Activated naive CD8-positive, alpha-beta T cell treated with anti-CD3 and anti-CD28 coated beads, Interleukin-2, amount 50 U/mL, for 24 hours (primary cell): ENCODE measurements at regions not wholly inside any gene's neighbourhood (a gene's known extent, or its start where the extent isn't known, plus 50 kb on each side); places are given as distances from the start of the nearest gene placed in this dataset.

Source experiments
- ATAC-seq: fragments of 150-1000 bp; cut with Tn5 transposase; one replicate; pipeline ENCODE4 v1.10.0; 2021
- DNase-seq: peaks from one replicate; pipeline ENCODE4 v3.0.0; 2021
- H3K27ac Mint-ChIP-seq: one replicate; pipeline ENCODE4 v1.8.0; 2021; ENCODE audit warnings: mild to moderate bottlenecking, mixed read lengths
- H3K27me3 Mint-ChIP-seq: one replicate; pipeline ENCODE4 v1.8.0; 2021; ENCODE audit warnings: mixed read lengths
- H3K36me3 Mint-ChIP-seq: one replicate; pipeline ENCODE4 v1.8.0; 2021; ENCODE audit warnings: low read depth, mixed read lengths
- H3K4me1 Mint-ChIP-seq: one replicate; pipeline ENCODE4 v1.8.0; 2021; ENCODE audit warnings: mixed read lengths
- H3K4me3 Mint-ChIP-seq: one replicate; pipeline ENCODE4 v1.8.0; 2021; ENCODE audit warnings: mild to moderate bottlenecking, moderate library complexity, mixed read lengths
- H3K9me3 Mint-ChIP-seq: one replicate; pipeline ENCODE4 v1.8.0; 2021; ENCODE audit warnings: mixed read lengths

DNA sequence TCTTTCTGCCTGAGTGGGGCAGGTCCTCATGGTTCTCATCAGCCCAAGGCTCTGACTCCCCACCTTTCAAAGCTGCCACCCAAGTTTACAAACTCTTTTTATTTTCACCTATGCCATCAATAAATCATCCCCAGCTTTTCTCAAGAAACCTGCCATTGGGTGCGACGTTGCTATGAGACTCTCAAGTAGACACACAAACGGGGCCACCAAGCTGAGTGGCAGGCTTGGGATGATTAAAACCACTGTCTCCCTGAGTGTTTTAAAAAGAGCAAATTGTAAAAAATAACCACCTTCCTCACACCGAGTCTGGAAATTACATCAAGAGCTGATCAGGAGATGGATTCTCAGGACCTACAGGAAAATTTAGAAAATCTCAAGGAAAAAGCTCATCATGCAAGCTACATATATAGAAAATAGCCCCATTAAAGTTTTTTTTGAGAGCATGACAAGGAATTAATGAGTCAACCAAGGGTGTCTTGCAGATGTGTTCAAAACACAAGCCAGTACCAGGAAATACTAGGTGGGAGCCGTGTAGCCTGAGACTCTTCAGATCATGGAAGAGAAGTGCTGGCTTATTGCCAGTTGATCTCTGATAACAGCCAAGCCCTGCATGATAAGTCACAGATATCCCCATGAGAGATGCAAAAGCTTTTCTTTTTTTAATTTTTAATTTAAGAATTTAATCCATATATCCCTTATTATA is 158.4 kb upstream of the BACE2 start:
- Mint-ChIP-seq H3K27me3 (peaks cover 5% of the 10 kb centered on the region), H3K4me1 (no peaks in the 10 kb centered on the region), H3K27ac (no peak overlapping the region), H3K4me3 (no peak overlapping the region), H3K36me3 (no peaks in the 10 kb centered on the region), H3K9me3 (no peaks in the 10 kb centered on the region)
- DNase-seq (no peak), ATAC-seq (no peak)

DNA sequence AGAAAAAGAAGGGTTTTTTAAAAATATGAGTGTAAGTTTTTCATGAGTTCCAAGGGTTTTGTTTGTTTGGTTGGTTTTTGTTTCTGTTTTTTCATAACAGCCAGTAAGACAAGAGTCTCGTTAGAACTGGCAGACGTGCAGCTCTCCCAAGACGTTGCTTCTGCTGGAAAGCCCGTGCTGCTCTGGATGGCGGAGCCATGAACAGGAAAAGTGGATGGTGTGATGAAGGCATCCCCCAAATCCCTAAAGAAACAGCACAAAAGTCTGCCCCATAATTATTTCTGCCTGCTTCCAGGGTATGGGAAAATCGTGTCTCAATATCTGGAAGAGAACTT is 157.9 kb upstream of the BACE2 start:
- no peaks in the 10 kb centered on the region for H3K9me3 Mint-ChIP-seq
- H3K27me3 Mint-ChIP-seq, result peaks cover 5% of the 10 kb centered on the region
- H3K36me3 Mint-ChIP-seq, result no peaks in the 10 kb centered on the region
- ATAC-seq (no peak), DNase-seq (no peak)
- no peaks in the 10 kb centered on the region for H3K4me1 Mint-ChIP-seq
- H3K4me3 Mint-ChIP-seq, result no peak overlapping the region
- H3K27ac Mint-ChIP-seq, result no peak overlapping the region

DNA sequence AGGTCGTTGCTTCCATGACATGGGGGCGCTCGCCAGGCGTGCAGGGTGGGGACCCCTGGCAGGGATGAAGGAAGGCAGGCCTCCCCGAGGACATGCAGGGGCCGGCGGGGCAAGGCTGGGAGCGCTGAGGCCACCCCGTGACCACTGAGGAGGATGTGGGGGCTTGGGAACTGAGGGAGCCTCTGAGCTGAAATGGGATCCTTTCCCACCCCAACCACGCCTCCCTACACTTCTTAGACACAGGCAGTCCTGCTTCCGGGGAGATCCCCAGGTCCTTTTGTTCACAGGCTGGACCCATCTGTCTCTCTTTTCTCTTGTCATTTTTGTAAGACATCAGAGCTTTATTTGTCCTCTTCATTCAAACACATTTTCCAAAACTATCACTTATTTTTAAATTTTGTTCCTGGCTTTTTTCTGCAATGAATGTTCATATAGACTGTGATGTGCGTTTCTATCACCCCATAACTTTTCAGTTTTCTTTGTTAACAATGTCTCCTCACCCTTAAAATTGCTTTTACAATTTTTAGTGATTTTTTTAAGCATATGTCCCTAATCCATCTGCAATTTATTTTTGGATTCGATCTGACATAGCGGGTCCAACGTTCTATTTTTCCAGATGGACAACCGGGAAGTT is 156.7 kb upstream of the BACE2 start:
- Mint-ChIP-seq H3K27ac (no peak overlapping the region), H3K36me3 (no peaks in the 10 kb centered on the region), H3K4me3 (no peak overlapping the region), H3K9me3 (no peaks in the 10 kb centered on the region), H3K27me3 (peaks cover 5% of the 10 kb centered on the region), H3K4me1 (no peaks in the 10 kb centered on the region)
- no peak for DNase-seq
- no peak for ATAC-seq

DNA sequence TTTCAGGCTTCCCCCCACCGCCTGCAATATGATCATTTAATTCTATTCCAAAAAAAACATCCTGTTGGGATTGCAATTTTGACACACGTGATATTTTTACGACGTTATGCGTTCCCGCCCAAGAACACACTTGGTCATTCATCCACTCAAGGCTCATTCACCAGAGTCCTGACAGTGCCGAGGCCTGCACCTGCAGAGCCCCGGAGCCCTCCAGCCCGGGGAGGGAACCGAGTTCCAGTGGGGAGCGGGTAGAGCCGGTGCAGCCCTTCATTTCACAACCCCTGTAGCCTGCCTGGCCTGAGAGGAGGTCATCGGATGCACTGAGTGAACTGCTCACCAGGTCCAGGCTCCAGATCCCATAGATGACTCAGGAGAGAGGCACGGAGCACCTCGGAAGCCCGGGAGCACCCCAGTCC is 156.0 kb upstream of the BACE2 start:
- Mint-ChIP-seq H3K27ac (no peak overlapping the region), H3K27me3 (peaks cover 5% of the 10 kb centered on the region), H3K4me1 (no peaks in the 10 kb centered on the region), H3K36me3 (no peaks in the 10 kb centered on the region), H3K9me3 (no peaks in the 10 kb centered on the region), H3K4me3 (no peak overlapping the region)
- no peak for DNase-seq
- no peak for ATAC-seq

DNA sequence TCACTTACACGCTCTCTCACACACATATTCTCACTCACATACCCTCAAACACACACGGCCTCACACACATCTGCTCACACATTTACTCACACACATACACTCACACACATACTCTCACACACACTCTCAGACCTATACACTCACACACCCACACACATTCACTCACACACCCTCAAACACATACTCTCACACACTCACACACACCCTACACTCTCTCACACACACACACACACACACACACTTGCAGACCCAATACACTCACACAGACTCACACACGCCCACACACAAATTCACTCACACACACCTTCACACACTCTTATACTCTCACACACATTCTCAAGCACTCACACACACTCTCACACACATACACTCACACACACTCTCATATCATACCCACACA is 155.5 kb upstream of the BACE2 start:
- Mint-ChIP-seq H3K9me3 (no peaks in the 10 kb centered on the region), H3K36me3 (no peaks in the 10 kb centered on the region), H3K27ac (no peak overlapping the region), H3K4me1 (no peaks in the 10 kb centered on the region), H3K27me3 (peaks cover 5% of the 10 kb centered on the region), H3K4me3 (no peak overlapping the region)
- ATAC-seq (no peak), DNase-seq (no peak)

DNA sequence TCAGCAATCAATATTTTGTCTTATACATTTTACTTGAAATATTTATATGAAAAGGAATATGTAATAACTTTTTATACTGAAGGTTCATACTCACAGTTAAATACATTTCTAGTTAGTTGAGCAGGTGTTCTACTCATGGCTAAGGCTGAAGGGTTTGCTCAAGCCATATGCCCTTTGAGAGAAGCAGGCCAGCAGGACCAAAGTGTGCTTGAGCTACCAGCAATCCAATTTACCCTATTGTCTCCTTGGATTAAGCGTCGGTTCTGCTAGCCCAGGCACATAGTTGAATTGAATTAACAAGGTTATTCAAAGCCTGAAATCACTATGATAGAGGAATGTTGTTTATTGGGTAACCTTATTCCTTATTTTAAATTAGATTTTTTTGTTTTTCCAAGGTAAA is 151.5 kb upstream of the BACE2 start:
- H3K27ac Mint-ChIP-seq, result no peak overlapping the region
- H3K4me1 Mint-ChIP-seq, result no peaks in the 10 kb centered on the region
- no peak for ATAC-seq
- peaks cover 12% of the 10 kb centered on the region for H3K27me3 Mint-ChIP-seq
- DNase-seq, result no peak
- no peak overlapping the region for H3K4me3 Mint-ChIP-seq
- peaks cover 3% of the 10 kb centered on the region for H3K9me3 Mint-ChIP-seq
- no peaks in the 10 kb centered on the region for H3K36me3 Mint-ChIP-seq

DNA sequence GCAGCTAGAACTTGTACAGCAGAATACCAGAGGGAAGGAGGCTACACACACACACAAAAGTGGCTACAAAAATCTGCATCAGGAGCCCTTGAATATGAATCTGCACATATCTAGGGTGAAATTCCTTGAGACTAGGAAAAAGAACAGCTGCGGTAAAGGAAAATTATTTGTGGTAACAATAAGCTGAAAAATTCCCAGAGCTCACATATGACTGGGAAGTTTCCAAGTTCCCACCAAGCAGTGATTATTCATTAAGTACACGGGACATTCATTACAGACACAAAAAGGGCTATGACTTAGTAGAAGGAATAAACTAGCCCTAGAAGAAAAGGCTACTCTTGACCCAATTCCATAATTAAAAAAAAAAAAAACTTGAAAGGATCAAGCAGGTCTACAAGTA is 149.5 kb upstream of the BACE2 start:
- peaks cover 12% of the 10 kb centered on the region for H3K27me3 Mint-ChIP-seq
- ATAC-seq (no peak), DNase-seq (no peak)
- peaks cover 3% of the 10 kb centered on the region for H3K9me3 Mint-ChIP-seq
- no peaks in the 10 kb centered on the region for H3K4me1 Mint-ChIP-seq
- H3K36me3 Mint-ChIP-seq, result no peaks in the 10 kb centered on the region
- no peak overlapping the region for H3K4me3 Mint-ChIP-seq
- no peak overlapping the region for H3K27ac Mint-ChIP-seq

DNA sequence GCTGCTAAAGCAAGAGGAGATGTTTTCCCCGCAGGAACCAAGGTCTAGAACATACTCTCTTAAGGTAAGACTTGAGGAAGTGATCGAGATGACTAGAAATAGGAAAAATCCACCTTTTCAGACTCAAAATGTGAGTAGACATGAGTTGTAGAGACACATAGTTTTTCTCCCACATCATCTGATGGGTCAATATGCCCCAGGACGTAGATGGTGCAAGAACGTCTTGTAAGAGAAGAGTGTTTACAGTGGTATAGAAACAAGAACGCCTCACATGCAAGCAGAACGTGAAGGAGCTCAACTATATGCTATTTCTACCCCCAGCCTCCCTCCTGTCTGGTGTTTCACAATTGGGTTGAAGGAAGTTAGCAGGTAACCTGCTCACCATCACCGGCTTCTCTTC is 144.0 kb upstream of the BACE2 start:
- Mint-ChIP-seq H3K36me3 (no peaks in the 10 kb centered on the region), H3K4me1 (no peaks in the 10 kb centered on the region), H3K27me3 (peaks cover 2% of the 10 kb centered on the region), H3K9me3 (no peaks in the 10 kb centered on the region), H3K27ac (no peak overlapping the region), H3K4me3 (no peak overlapping the region)
- ATAC-seq (no peak), DNase-seq (no peak)

DNA sequence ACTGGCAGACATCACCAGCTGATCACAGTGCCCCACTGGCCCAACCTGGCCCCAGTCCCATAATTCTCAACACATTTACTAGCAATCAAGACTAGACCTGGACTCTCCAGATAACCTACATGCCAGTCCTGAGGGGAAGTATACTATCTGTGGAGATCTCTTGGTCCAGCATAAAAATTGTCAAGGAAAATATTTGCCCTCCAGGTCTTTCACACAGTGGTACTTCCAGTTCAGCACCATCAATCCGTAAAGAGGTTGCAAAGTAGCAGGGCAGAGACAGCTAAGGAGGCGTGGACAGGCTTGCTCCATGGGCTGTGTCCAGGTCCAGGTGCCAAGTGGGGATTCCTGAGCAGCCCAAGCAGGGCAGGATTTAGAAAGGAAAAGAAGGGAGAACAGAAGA is 143.6 kb upstream of the BACE2 start:
- Mint-ChIP-seq H3K4me1 (no peaks in the 10 kb centered on the region), H3K27me3 (peaks cover 2% of the 10 kb centered on the region), H3K9me3 (no peaks in the 10 kb centered on the region), H3K27ac (no peak overlapping the region), H3K4me3 (no peak overlapping the region), H3K36me3 (no peaks in the 10 kb centered on the region)
- DNase-seq (no peak), ATAC-seq (no peak)

DNA sequence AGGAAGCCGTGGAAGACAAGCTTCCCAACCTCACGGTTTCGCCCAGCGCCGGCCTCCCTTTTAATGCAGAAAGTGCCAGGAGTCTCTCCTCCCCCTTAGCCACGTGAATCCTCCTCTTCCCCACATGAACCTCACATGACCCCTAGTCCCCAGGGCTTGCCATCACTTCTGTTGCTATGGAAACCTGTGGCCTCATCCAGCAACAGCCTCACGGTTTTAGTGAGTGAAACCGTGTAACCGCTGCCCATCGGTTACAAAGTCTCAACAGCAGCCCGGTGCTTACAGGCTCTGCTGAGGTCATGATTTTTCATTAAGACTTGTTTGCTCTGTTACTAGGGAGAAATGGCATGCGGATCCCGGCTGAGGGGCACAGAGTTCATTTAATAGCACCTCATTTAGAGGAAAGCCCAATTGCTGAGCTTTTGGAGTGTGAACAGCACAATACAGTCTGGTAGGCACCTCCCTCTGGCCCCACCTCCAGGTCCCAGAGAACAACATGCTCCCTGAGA is 143.2 kb upstream of the BACE2 start:
- Mint-ChIP-seq H3K9me3 (no peaks in the 10 kb centered on the region), H3K36me3 (no peaks in the 10 kb centered on the region), H3K4me3 (no peak overlapping the region), H3K27me3 (peaks cover 2% of the 10 kb centered on the region), H3K4me1 (no peaks in the 10 kb centered on the region), H3K27ac (no peak overlapping the region)
- DNase-seq (no peak), ATAC-seq (no peak)

DNA sequence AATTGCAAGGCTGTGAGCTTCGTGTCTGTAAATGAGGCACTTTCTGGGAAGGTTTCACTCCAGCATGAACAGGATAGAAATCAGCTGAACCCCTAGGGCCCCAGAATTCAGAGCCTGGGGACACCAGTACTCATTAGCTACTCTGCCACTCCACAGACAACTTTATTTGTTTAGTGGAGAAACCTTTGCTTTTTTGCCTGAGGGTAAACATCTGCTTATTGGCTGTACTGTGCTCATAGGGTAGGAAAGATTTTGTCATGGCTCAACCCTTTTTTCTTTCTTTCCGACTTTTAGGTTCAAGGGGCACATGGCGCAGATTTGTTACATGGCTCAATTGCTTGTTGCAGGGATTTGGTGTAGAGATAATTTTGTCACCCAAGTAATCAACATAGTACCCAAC is 138.4 kb upstream of the BACE2 start:
- no peak for DNase-seq
- Mint-ChIP-seq H3K9me3 (no peaks in the 10 kb centered on the region), H3K4me1 (no peaks in the 10 kb centered on the region), H3K27ac (no peak overlapping the region), H3K36me3 (no peaks in the 10 kb centered on the region), H3K27me3 (peaks cover 15% of the 10 kb centered on the region), H3K4me3 (no peak overlapping the region)
- no peak for ATAC-seq

DNA sequence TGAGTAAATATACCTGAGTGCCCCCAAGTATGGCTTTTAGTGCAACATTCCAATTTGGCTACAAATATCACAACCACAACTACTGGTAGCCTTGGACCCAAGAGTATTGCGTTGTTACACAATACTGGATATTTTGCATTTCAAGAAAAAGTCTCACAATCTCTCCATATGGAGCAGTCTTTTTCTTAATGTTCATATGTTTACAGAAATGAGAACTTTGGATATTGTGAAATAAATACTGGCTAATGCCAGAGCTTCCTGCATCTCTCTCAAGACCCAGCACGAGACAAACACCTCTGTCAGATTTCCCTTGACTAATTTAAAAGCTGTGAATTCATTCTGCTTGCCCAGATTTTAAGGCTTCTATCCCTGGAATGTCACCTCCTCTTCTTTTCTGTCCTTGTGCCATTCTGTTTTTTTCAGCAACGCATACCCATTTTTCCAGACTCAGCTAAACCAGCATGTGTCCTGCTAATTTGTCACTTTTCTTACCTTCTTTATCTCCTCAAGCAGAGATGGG is 136.2 kb upstream of the BACE2 start:
- Mint-ChIP-seq H3K27me3 (peaks cover 20% of the 10 kb centered on the region), H3K27ac (no peak overlapping the region), H3K36me3 (no peaks in the 10 kb centered on the region), H3K4me3 (no peak overlapping the region), H3K4me1 (no peaks in the 10 kb centered on the region), H3K9me3 (no peaks in the 10 kb centered on the region)
- ATAC-seq (no peak), DNase-seq (no peak)

DNA sequence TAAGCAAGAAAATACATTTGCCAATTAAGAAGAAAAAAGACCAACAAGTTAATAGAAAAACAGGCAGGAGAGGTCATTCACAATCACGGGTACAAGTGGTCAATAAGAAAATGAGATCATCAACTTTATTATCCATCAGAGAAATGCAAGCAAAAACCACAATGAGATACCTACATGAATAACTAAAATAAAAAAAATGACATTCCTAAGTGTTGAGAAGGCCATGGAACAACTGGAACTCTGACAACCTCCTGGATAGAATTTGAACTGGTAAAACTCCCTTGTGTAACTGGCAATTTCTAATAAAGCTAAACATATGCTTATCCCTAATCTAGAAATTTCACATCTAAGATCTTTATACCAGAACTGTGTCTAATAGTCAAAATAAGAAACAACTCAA is 135.4 kb upstream of the BACE2 start:
- no peaks in the 10 kb centered on the region for H3K4me1 Mint-ChIP-seq
- ATAC-seq (no peak), DNase-seq (no peak)
- H3K9me3 Mint-ChIP-seq, result no peaks in the 10 kb centered on the region
- no peak overlapping the region for H3K4me3 Mint-ChIP-seq
- H3K36me3 Mint-ChIP-seq, result no peaks in the 10 kb centered on the region
- H3K27ac Mint-ChIP-seq, result no peak overlapping the region
- peaks cover 20% of the 10 kb centered on the region for H3K27me3 Mint-ChIP-seq

DNA sequence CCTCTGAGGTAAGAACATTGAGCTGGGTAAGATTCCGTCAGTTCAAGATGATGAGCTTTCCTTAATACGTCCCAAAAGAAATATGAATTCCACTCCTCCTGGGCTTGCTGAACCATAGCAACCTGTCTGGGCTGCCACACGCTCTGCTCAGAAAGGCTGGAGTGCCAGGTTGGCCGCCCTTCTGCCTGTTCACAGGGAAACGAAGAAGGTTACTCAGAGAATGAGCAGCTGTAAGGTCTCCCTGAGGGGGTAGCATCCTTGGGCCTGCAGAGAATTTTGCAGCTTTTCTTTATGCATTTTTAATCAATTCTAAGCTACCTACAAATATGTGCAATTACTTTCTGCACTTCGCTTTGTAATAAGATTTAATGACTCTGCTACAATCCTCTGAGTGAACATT is 130.7 kb upstream of the BACE2 start:
- ATAC-seq (no peak), DNase-seq (no peak)
- Mint-ChIP-seq H3K27me3 (peaks cover 11% of the 10 kb centered on the region), H3K36me3 (no peaks in the 10 kb centered on the region), H3K9me3 (no peaks in the 10 kb centered on the region), H3K4me3 (no peak overlapping the region), H3K4me1 (no peaks in the 10 kb centered on the region), H3K27ac (no peak overlapping the region)

DNA sequence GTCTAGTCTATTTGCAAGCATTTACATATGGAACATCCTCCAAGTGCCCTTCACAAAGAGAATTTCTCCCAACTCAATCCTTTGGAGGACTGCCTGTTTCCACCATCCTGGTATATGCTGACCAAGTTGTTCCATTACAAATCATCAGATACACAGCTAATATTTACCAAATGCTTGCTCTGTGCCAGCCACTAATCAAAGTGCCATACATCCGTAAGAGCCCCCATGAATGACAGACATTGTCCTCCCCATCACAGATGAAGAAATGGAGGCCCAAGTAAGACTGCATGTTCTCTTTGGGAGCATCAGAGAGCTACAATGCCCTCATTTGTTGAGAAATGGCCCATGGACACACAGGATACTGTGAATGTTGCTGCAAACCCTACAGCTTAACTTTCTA is 130.0 kb upstream of the BACE2 start:
- no peak overlapping the region for H3K27ac Mint-ChIP-seq
- H3K4me1 Mint-ChIP-seq, result no peaks in the 10 kb centered on the region
- no peaks in the 10 kb centered on the region for H3K36me3 Mint-ChIP-seq
- H3K27me3 Mint-ChIP-seq, result peaks cover 7% of the 10 kb centered on the region
- ATAC-seq, result no peak
- no peaks in the 10 kb centered on the region for H3K9me3 Mint-ChIP-seq
- no peak overlapping the region for H3K4me3 Mint-ChIP-seq
- DNase-seq, result no peak
